GM21367 (cell line): ENCODE measurements at regions not wholly inside any gene's neighbourhood (a gene's known extent, or its start where the extent isn't known, plus 50 kb on each side); places are given as distances from the start of the nearest gene placed in this dataset.

ENCODE experiments used
- ATAC-seq: cut with Tn5 transposase; IDR thresholded peaks from one replicate; pipeline ENCODE4 v1.9.1; 2021; ENCODE audit not compliant: unreplicated experiment

GRCh38 chr15:47990821-47991220 is 130.0 kb upstream of the SLC24A5 start:
- no peak for ATAC-seq

DNA sequence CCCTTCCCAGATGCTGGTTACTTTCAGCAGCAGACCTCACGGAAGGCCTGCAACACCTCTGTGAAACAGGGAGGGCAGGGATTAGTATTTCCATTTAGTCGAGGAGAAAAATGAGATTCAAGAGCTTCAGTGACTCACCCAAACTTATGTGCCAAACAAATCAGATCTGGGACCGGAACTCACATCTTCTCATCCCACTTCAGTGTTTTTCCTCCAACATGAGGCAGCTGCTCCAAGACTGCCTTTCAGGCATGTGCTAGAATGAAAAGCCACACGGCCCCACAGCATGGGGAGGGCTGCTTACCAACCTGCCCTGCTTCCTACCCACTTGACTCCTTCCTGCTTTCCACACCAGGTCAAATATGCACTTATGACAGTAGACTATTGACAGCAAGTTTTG is 129.4 kb upstream of the SLC24A5 start:
- ATAC-seq = no peak

DNA sequence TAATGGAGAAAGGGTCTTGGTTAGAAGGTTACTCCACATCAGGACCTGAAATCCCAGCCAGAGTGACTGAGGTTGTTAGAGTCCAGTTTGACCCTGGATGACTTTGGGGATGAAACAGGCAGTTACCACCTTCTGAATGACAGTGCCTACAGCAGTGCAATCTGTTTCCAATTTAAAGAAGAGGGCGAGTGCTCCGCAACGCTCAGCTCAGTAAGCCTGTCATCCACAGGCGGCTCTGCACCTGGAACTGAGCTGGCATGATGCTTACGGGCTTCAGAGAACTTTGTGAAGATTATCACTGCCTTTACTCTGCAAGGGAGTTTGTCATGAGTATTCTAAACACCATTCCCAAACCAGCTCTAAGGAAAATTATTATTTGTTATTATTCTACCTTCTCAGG is 127.7 kb upstream of the SLC24A5 start:
- no peak for ATAC-seq

- ATAC-seq = no peak
These were observed 123.4 kb upstream of the SLC24A5 start for GRCh38 chr15:47997195-47998080.

GRCh38 chr15:47998619-47999019 is 122.2 kb upstream of the SLC24A5 start:
- ATAC-seq = no peak

GRCh38 chr15:48001393-48002039 is 119.3 kb upstream of the SLC24A5 start:
- ATAC-seq = peak; percentile 92

GRCh38 chr15:48002767-48003166 is 118.0 kb upstream of the SLC24A5 start:
- ATAC-seq = no peak

DNA sequence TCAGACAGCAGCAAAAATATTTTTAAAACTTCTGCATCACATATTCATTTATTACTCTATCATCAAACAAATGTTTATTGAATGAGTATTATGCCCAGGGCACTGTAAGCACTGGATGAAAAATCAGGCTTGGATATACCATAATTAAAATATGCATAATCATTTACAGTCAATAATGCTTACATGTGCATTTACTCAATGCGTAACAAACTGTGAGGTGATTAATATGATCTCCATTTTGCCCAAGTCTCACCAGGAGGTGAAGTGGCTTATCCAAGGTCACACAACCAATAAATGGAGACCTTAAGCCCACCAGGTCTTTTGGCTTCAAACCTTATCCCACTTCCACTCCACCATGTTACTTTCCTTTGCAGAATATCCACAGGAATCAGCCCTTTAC is 117.3 kb upstream of the SLC24A5 start:
- ATAC-seq = no peak

GRCh38 chr15:48005077-48005476 is 115.7 kb upstream of the SLC24A5 start:
- no peak for ATAC-seq

DNA sequence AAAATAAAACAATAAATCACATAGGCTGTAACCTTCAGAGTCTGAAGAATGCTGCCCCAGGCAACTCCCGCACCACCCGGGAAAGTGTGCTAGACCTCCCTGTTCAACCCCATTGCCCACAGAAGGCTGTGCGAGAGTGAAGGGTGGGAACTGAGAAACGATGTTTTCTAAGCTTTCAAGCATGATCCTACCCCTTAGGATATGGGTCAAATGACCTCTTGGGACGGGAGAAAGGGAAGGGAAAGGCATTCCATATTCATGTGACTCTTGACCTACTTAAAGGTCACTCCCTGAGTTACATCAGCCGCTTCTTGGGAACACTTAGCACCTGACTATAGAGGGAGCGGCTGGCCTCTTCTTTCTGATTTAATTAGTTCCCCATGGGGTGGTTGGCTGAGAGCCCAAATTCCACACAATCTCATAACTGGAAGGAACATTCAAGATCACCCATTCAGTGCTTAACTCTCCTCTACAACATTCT is 114.7 kb upstream of the SLC24A5 start:
- no peak for ATAC-seq

GRCh38 chr15:48010316-48010715 is 110.5 kb upstream of the SLC24A5 start:
- ATAC-seq = no peak

- ATAC-seq = no peak
These were observed 108.6 kb upstream of the SLC24A5 start for GRCh38 chr15:48012191-48012590.

DNA sequence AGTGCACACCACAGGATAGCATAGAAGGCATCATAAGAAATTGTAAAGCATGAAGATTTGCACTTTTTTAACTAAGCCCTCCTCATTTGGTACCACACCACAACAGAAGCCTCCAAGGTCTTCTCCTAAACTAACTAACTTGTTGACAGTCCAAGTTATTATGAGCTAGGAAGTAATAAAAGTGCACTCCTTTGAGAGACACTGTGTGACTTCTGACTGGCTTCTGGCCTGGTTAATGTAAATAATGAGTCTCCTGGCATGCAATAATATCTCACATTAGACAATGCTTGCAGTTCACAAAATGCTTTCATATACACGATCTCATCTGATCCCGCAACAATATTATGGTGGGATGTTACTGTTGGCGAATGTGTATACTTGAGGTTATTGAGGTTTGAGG is 103.9 kb upstream of the SLC24A5 start:
- no peak for ATAC-seq

DNA sequence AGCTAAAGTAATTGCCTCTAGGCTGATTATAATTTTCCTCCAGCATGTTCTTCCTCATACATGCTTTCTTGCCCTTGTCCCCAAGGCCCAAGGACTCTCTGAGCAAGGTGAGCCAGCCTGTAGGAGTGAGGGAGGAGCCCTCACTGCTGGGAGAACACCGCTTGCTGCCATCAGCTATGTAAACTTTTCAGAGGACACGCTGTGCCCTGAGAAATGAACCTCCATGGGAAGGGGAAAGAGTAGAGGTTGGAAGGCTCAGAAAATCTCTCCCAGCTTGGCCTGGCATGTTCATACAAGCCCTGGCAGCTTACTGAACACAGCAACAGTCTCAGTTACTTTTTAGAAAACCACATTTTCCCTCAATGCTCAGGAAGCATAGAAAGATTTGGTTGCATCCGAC is 103.0 kb upstream of the SLC24A5 start:
- no peak for ATAC-seq

DNA sequence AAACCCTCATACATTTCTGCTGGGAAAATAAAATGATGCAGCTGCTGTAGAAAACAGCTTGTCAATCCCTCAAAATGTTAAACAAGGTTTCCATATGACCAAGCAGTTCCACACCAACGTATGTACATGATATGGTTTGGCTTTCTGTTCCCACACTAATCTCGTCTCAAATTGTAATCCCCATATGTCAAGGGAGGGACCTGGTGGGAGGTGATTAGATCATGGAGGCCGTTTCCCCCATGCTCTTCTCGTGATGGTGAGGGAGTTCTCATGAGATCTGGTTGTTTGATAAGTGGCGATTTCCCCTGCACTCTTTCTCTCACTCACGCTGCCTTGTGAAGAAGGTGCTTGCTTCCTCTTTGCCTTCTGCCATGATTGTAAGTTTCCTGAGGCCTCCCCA is 100.6 kb upstream of the SLC24A5 start:
- ATAC-seq = no peak

DNA sequence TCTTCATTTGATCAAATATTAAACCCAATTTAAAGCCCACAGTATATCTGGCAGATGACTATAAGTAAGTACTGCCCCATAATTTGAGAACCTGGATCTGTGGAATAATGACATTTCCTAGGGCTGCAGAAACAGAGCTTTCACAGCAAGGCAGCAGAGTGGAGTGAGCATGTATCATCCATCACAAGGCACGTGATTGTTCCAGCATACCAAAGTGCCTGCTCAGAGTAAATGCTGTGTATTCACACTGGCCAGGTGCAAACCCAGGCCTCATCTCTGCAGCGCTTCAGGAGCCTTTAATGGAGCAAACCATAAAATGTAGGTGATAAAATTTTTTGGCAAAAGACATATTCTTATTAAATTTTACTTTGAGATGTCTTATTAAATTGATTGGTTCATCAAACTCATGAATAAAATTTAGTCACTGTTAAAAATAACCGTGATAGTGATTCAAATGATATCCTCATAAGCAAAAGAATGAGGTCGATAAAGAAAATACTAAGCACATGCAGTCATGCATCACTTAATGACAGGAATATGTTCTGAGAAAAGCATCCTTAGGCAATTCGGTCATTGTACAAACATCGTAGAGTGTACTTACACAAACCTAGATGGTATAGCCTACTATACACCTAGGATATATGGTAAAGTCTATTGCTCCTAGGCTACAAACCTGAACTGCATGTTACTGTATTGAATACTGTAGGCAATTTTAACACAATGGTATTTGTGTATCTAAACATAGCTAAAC is 99.3 kb upstream of the SLC24A5 start:
- no peak for ATAC-seq

DNA sequence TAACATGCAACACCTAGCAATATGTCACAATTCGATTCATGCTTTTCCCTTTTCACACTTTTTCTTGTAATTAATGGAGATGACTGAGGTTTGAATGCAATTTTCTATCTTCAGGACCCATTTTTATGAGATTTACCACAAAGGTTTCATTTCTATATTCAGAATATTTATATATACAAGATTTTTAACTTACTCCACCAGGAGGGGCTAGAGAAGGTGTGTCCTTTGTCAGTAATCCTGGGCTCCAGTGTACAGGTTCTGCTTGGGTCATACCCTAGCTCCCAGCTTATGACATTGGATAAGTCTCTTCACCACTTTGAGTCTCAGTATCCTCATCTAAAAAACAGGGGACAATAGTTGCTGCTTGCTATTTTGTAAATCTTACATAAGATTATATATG is 95.7 kb upstream of the SLC24A5 start:
- ATAC-seq = no peak

DNA sequence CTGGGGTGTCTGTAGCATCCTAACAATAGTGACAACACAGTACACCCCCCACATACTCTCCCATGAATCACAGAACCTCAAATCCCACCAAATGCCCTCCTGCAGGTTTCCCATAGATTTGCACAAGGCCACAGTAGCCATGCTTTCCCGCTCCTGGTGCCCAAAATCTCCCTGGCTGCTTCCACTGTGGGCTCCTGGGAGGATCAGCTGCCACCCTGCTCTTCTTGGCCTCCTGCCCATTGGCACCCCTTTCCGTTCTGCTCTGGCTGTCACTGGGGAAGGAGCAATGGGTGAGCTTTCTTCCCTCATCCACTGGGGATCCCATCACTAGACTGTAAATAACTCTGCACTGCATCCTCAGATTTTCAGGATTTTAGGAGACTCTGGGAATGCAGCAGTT is 92.1 kb upstream of the SLC24A5 start:
- no peak for ATAC-seq

DNA sequence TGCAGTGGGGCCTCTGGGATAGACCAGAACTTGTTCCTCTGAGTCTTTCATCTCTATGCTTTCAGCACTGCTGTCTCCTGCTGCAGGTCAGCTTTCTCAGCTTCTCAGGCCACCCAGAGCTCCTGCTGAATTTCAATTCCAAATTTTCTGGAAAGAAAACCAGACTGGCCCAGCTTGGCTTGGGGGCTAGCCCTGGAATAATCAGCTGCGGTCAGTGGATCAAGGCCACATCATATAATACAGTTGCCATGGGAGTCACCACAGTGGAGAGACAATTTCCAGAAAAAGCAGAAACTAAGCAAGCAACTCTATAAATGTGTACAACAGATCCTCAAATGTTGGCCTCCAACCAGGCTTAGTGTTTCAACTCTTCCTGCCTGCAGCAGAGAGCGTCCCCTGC is 91.1 kb upstream of the SLC24A5 start:
- ATAC-seq = no peak

- ATAC-seq = no peak
These were observed 89.3 kb upstream of the SLC24A5 start for GRCh38 chr15:48031466-48031865.

- no peak for ATAC-seq
These were observed 88.8 kb upstream of the SLC24A5 start for GRCh38 chr15:48031973-48032372.

DNA sequence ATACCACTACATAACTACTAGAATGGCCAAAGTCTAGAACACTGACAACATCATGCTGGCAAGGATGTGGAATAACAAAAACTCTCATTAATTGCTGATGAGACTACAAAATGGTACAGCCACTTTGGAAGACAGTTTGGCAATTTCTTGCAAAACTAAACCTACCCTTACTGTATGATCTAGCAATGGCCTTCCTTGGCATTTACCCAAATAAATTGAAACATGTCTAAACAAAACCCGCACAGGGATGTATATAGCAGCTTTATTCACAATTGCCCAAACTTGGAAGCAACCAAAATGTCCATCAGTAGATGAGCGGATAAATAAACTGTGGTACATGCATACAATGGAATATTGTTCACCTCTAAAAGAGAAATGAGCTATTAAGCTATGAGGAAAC is 87.9 kb upstream of the SLC24A5 start:
- ATAC-seq = no peak
